Panc1 (cell line): ENCODE measurements at regions not wholly inside any gene's neighbourhood (a gene's known extent, or its start where the extent isn't known, plus 50 kb on each side); places are given as distances from the start of the nearest gene placed in this dataset.

Source experiments
- CTCF ChIP-seq: fragments of 450-650 bp; IDR thresholded peaks from 2 replicates; pipeline ENCODE4 v1.5.1; 2017; ENCODE audit warnings: mild to moderate bottlenecking
- POLR2AphosphoS5 ChIP-seq: IDR thresholded peaks from 2 replicates; pipeline ENCODE4 v1.6.1; 2012; ENCODE audit warnings: mild to moderate bottlenecking, low read depth, low read length, moderate library complexity
- REST ChIP-seq, 2 experiments: IDR thresholded peaks; 2 replicates each; pipeline ENCODE4 v1.6.1; 2011 to 2012; ENCODE audit warnings: low read depth in 2 of 2, control low read depth in 1 of 2, low read length in 1 of 2, mild to moderate bottlenecking in 1 of 2, moderate library complexity in 1 of 2; ENCODE audit not compliant: insufficient read depth in 1 of 2
- SIN3A ChIP-seq: IDR thresholded peaks from 2 replicates; pipeline ENCODE4 v1.6.1; 2012; ENCODE audit warnings: low read depth, mild to moderate bottlenecking, low read length, moderate library complexity, borderline replicate concordance; ENCODE audit not compliant: insufficient read depth

- TF ChIP-seq CTCF: no peak
- TF ChIP-seq POLR2AphosphoS5: no peak
- TF ChIP-seq REST (IDR thresholded peaks at IDR 0.05; ENCODE audit: insufficient read depth in 1 of 2, low read depth in 2 of 2, low read length in 1 of 2): no peak
- no peak for TF ChIP-seq SIN3A
Measured at GRCh38 chr3:17941152-17941551, 198.7 kb upstream of the TBC1D5 start.
